IMR-90 (cell line): ENCODE measurements at regions not wholly inside any gene's neighbourhood (a gene's known extent, or its start where the extent isn't known, plus 50 kb on each side); places are given as distances from the start of the nearest gene placed in this dataset.

Source experiments
- BHLHE40 ChIP-seq: fragments of 150-350 bp; IDR thresholded peaks from 2 replicates; pipeline ENCODE4 v1.6.1; 2016; ENCODE audit warnings: mild to moderate bottlenecking, low read depth, low read length
- CEBPB ChIP-seq: IDR thresholded peaks from 2 replicates; pipeline ENCODE4 v1.6.1; 2012; ENCODE audit warnings: low read depth, low read length, improper control_type of control experiment
- CTCF ChIP-seq: conservative IDR thresholded peaks from 2 replicates; pipeline ENCODE4 v1.5.1; 2012; ENCODE audit warnings: mild to moderate bottlenecking, low read depth, low read length, improper control_type of control experiment
- ELK1 ChIP-seq: fragments of 150-350 bp; IDR thresholded peaks from 2 replicates; pipeline ENCODE4 v1.6.1; 2016; ENCODE audit warnings: low read depth, mild to moderate bottlenecking, low read length, moderate library complexity, borderline replicate concordance
- FOS ChIP-seq: fragments of 150-350 bp; IDR thresholded peaks from 2 replicates; pipeline ENCODE4 v1.6.1; 2016; ENCODE audit warnings: low read depth, low read length
- MAFK ChIP-seq: IDR thresholded peaks from 2 replicates; pipeline ENCODE4 v1.6.1; 2012; ENCODE audit warnings: low read depth, low read length, improper control_type of control experiment
- MXI1 ChIP-seq: IDR thresholded peaks from 2 replicates; pipeline ENCODE4 v1.6.1; 2012; ENCODE audit warnings: low read depth, mild to moderate bottlenecking, low read length, moderate library complexity, borderline replicate concordance
- POLR2A ChIP-seq: IDR thresholded peaks from 2 replicates; pipeline ENCODE4 v1.6.1; 2012; ENCODE audit warnings: mild to moderate bottlenecking, low read depth, low read length
- RAD21 ChIP-seq: IDR thresholded peaks from 2 replicates; pipeline ENCODE4 v1.6.1; 2012; ENCODE audit warnings: low read length, improper control_type of control experiment
- RCOR1 ChIP-seq: IDR thresholded peaks from 2 replicates; pipeline ENCODE4 v1.6.1; 2012; ENCODE audit warnings: mild to moderate bottlenecking, low read length, improper control_type of control experiment; ENCODE audit not compliant: insufficient replicate concordance
- RFX5 ChIP-seq: IDR thresholded peaks from 2 replicates; pipeline ENCODE4 v1.8.0; 2012; ENCODE audit warnings: low read depth, mild to moderate bottlenecking, low read length, moderate library complexity
- SMC3 ChIP-seq: fragments of 150-350 bp; IDR thresholded peaks from 2 replicates; pipeline ENCODE4 v1.6.1; 2016; ENCODE audit warnings: low read depth, mild to moderate bottlenecking, antibody characterized with exemption, low read length, moderate library complexity
- USF2 ChIP-seq: fragments of 150-350 bp; IDR thresholded peaks from 2 replicates; pipeline ENCODE4 v1.6.1; 2017; ENCODE audit warnings: mild to moderate bottlenecking, antibody characterized with exemption, low read length, low read depth

GRCh38 chr18:1993866-1994265, 577.4 kb downstream of the METTL4 start:
- no peak for TF ChIP-seq CTCF
- no peak for TF ChIP-seq ELK1
- no peak for TF ChIP-seq POLR2A
- TF ChIP-seq RFX5, result no peak
- TF ChIP-seq RCOR1, result no peak
- no peak for TF ChIP-seq MAFK
- TF ChIP-seq SMC3, result no peak
- no peak for TF ChIP-seq MXI1
- no peak for TF ChIP-seq RAD21
- TF ChIP-seq USF2, result no peak
- no peak for TF ChIP-seq BHLHE40
- no peak for TF ChIP-seq FOS
- no peak for TF ChIP-seq CEBPB
